OCI-LY1 (cell line): ENCODE measurements at regions not wholly inside any gene's neighbourhood (a gene's known extent, or its start where the extent isn't known, plus 50 kb on each side); places are given as distances from the start of the nearest gene placed in this dataset.

Source experiments
- H2AFZ ChIP-seq: fragments of 200-600 bp; sonication (generic), shearing (Covaris generic); 2 replicates; pipeline ENCODE4 v1.6.0; 2014; ENCODE audit warnings: antibody characterized with exemption, mild to moderate bottlenecking, low read length
- H3F3A ChIP-seq: fragments of 200-600 bp; sonication (generic), shearing (Covaris generic); 2 replicates; pipeline ENCODE4 v1.6.0; 2014; ENCODE audit warnings: mild to moderate bottlenecking, antibody characterized with exemption, low read length, moderate library complexity; ENCODE audit not compliant: insufficient read depth
- H3K27ac ChIP-seq: fragments of 200-600 bp; sonication (generic); 2 replicates; pipeline ENCODE4 v1.5.1; 2014; ENCODE audit warnings: low read length, mixed run types, mild to moderate bottlenecking, low read depth; ENCODE audit not compliant: poor library complexity, severe bottlenecking
- H3K27me3 ChIP-seq: fragments of 200-600 bp; sonication (generic); 2 replicates; pipeline ENCODE4 v1.6.0; 2014; ENCODE audit warnings: antibody characterized with exemption, mild to moderate bottlenecking, low read length, moderate library complexity; ENCODE audit not compliant: insufficient read depth
- H3K36me3 ChIP-seq: fragments of 200-600 bp; sonication (generic); 2 replicates; pipeline ENCODE4 v1.6.1; 2014; ENCODE audit warnings: mild to moderate bottlenecking, antibody characterized with exemption, low read length, moderate library complexity, mixed read lengths; ENCODE audit not compliant: insufficient read depth
- H3K4me1 ChIP-seq: fragments of 200-600 bp; sonication (generic); 2 replicates; pipeline ENCODE4 v1.5.1; 2014; ENCODE audit warnings: mild to moderate bottlenecking, low read length, moderate library complexity; ENCODE audit not compliant: insufficient read depth, severe bottlenecking
- H3K4me2 ChIP-seq: fragments of 200-600 bp; sonication (generic), shearing (Covaris generic); 2 replicates; pipeline ENCODE4 v1.6.1; 2014; ENCODE audit warnings: low read length
- H3K4me3 ChIP-seq: fragments of 200-600 bp; sonication (generic); 2 replicates; pipeline ENCODE4 v1.5.1; 2014; ENCODE audit warnings: low read length, low read depth, mild to moderate bottlenecking, mixed read lengths; ENCODE audit not compliant: poor library complexity, severe bottlenecking
- H3K79me2 ChIP-seq: fragments of 200-600 bp; shearing (Covaris generic); 2 replicates; pipeline ENCODE4 v1.6.1; 2016; ENCODE audit warnings: mixed run types, low read length, mixed read lengths; ENCODE audit not compliant: insufficient read depth
- H3K9ac ChIP-seq: fragments of 200-600 bp; sonication (generic), shearing (Covaris generic); 2 replicates; pipeline ENCODE4 v1.6.1; 2014; ENCODE audit warnings: mild to moderate bottlenecking, low read length, mixed read lengths
- H3K9me2 ChIP-seq: fragments of 200-600 bp; sonication (generic), shearing (Covaris generic); 2 replicates; pipeline ENCODE4 v1.6.1; 2014; ENCODE audit warnings: low read depth, mild to moderate bottlenecking, low read length, mixed read lengths
- H3K9me3 ChIP-seq: fragments of 200-600 bp; shearing (Covaris generic); 2 replicates; pipeline ENCODE4 v1.6.1; 2014; ENCODE audit warnings: low read length, mixed read lengths
- H4K20me1 ChIP-seq: fragments of 200-600 bp; sonication (generic), shearing (Covaris generic); 2 replicates; pipeline ENCODE4 v1.6.0; 2016; ENCODE audit warnings: mild to moderate bottlenecking, low read length; ENCODE audit not compliant: insufficient read depth
- CTCF ChIP-seq: fragments of 200-600 bp; sonication (generic), shearing (Covaris generic); IDR thresholded peaks from 2 replicates; pipeline ENCODE4 v1.5.1; 2017; ENCODE audit warnings: mild to moderate bottlenecking, antibody characterized with exemption, low read length, moderate library complexity, mixed read lengths
- EZH2 ChIP-seq: fragments of 200-600 bp; sonication (generic), shearing (Covaris generic); IDR thresholded peaks from 2 replicates; pipeline ENCODE4 v1.8.0; 2017; ENCODE audit warnings: borderline replicate concordance, mixed run types, mild to moderate bottlenecking, antibody characterized with exemption, low read length, moderate library complexity, mixed read lengths

GRCh38 chr1:217344712-217345111 lies 286.2 kb downstream of the GPATCH2 start:
- Histone ChIP-seq H3K27me3 (no peaks in the 10 kb centered on the region), H2AFZ (no peak overlapping the region), H3F3A (no peaks in the 10 kb centered on the region), H3K9me3 (no peaks in the 10 kb centered on the region), H3K27ac (no peak overlapping the region), H3K79me2 (no peaks in the 10 kb centered on the region), H3K4me1 (no peaks in the 10 kb centered on the region), H3K9ac (no peak overlapping the region), H3K9me2 (no peaks in the 10 kb centered on the region), H3K4me3 (no peak overlapping the region), H4K20me1 (no peaks in the 10 kb centered on the region), H3K4me2 (no peak overlapping the region), H3K36me3 (no peaks in the 10 kb centered on the region)
- TF ChIP-seq CTCF (no peak), EZH2 (no peak)

- Histone ChIP-seq H3K4me1 (no peaks in the 10 kb centered on the region), H3K4me3 (no peak overlapping the region), H3K9me3 (no peaks in the 10 kb centered on the region), H3K79me2 (no peaks in the 10 kb centered on the region), H3K9me2 (no peaks in the 10 kb centered on the region), H3K27ac (no peak overlapping the region), H4K20me1 (no peaks in the 10 kb centered on the region), H3K36me3 (no peaks in the 10 kb centered on the region), H3K27me3 (no peaks in the 10 kb centered on the region), H3F3A (no peaks in the 10 kb centered on the region), H3K4me2 (no peak overlapping the region), H2AFZ (no peak overlapping the region), H3K9ac (no peak overlapping the region)
- no peak for TF ChIP-seq CTCF
- no peak for TF ChIP-seq EZH2
These were observed 287.0 kb downstream of the GPATCH2 start for GRCh38 chr1:217343907-217344306.

GRCh38 chr1:217342105-217342504 lies 288.8 kb downstream of the GPATCH2 start:
- H3K4me3 ChIP-seq = no peak overlapping the region
- no peaks in the 10 kb centered on the region for H3K79me2 ChIP-seq
- H3K4me2 ChIP-seq = no peak overlapping the region
- H3K4me1 ChIP-seq = no peaks in the 10 kb centered on the region
- H3F3A ChIP-seq = no peaks in the 10 kb centered on the region
- no peaks in the 10 kb centered on the region for H3K27me3 ChIP-seq
- H3K9ac ChIP-seq = no peak overlapping the region
- H3K9me2 ChIP-seq = no peaks in the 10 kb centered on the region
- no peak overlapping the region for H3K27ac ChIP-seq
- no peak overlapping the region for H2AFZ ChIP-seq
- H4K20me1 ChIP-seq = no peaks in the 10 kb centered on the region
- H3K36me3 ChIP-seq = no peaks in the 10 kb centered on the region
- TF ChIP-seq EZH2 (no peak), CTCF (no peak)
- no peaks in the 10 kb centered on the region for H3K9me3 ChIP-seq
